Activated T-helper 9 cell treated with anti-CD3 and anti-CD28 coated beads, Interleukin-2, amount 50 U/mL, for 16 hours (primary cell): ENCODE measurements at regions not wholly inside any gene's neighbourhood (a gene's known extent, or its start where the extent isn't known, plus 50 kb on each side); places are given as distances from the start of the nearest gene placed in this dataset.
A peak's percentile ranks its signal among the peaks of the same experiment; 100 is the strongest.
"Not testable (repeated sequence)": the region's sequence is repeated elsewhere in the genome, so short reads cannot be mapped to it uniquely, and the experiment has no call there.

Experiments
- DNase-seq: peaks from one replicate; pipeline ENCODE4 v3.0.0-alpha.2; 2020; ENCODE audit warnings: low read depth

- no peak for DNase-seq
These were observed 345.1 kb upstream of the PRKCQ start for GRCh38 chr10:6925146-6925545.

- no peak for DNase-seq
These were observed 344.1 kb upstream of the PRKCQ start for GRCh38 chr10:6924166-6924565.

GRCh38 chr10:6921026-6921425 is 340.9 kb upstream of the PRKCQ start:
- DNase-seq = not testable (repeated sequence)

- peak; percentile 67 for DNase-seq
These were observed 340.3 kb upstream of the PRKCQ start for GRCh38 chr10:6920072-6921019.

GRCh38 chr10:6919077-6919476 is 339.0 kb upstream of the PRKCQ start:
- DNase-seq = no peak

GRCh38 chr10:6918305-6918704 is 338.2 kb upstream of the PRKCQ start:
- peak; percentile 48 for DNase-seq

GRCh38 chr10:6917125-6917524 is 337.0 kb upstream of the PRKCQ start:
- no peak for DNase-seq

- DNase-seq = no peak
These were observed 336.5 kb upstream of the PRKCQ start for GRCh38 chr10:6916601-6917000.

GRCh38 chr10:6915307-6915706 is 335.2 kb upstream of the PRKCQ start:
- DNase-seq = no peak

GRCh38 chr10:6912929-6913328 is 332.9 kb upstream of the PRKCQ start:
- no peak for DNase-seq

- peak; percentile 8 for DNase-seq
These were observed 332.3 kb upstream of the PRKCQ start for GRCh38 chr10:6912424-6912823.

GRCh38 chr10:6912021-6912420 is 331.9 kb upstream of the PRKCQ start:
- DNase-seq = no peak

GRCh38 chr10:6909905-6910560 is 330.0 kb upstream of the PRKCQ start:
- DNase-seq = no peak

- no peak for DNase-seq
These were observed 327.9 kb upstream of the PRKCQ start for GRCh38 chr10:6907877-6908530.

- no peak for DNase-seq
These were observed 314.3 kb upstream of the PRKCQ start for GRCh38 chr10:6894405-6894804.

- DNase-seq = no peak
These were observed 312.8 kb upstream of the PRKCQ start for GRCh38 chr10:6892864-6893263.

- DNase-seq = no peak
These were observed 311.8 kb upstream of the PRKCQ start for GRCh38 chr10:6891924-6892323.

- DNase-seq = no peak
These were observed 309.6 kb upstream of the PRKCQ start for GRCh38 chr10:6889718-6890117.

GRCh38 chr10:6888434-6888833 is 308.4 kb upstream of the PRKCQ start:
- DNase-seq = no peak

- DNase-seq = no peak
These were observed 305.2 kb upstream of the PRKCQ start for GRCh38 chr10:6885284-6885683.

GRCh38 chr10:6881987-6882386 is 301.9 kb upstream of the PRKCQ start:
- DNase-seq = no peak

GRCh38 chr10:6877722-6878392 is 297.8 kb upstream of the PRKCQ start:
- no peak for DNase-seq
